Immature natural killer cell (primary cell): ENCODE measurements at regions not wholly inside any gene's neighbourhood (a gene's known extent, or its start where the extent isn't known, plus 50 kb on each side); places are given as distances from the start of the nearest gene placed in this dataset.

Source experiments
- DNase-seq, 3 donors: peaks; one replicate each; pipeline ENCODE4 v3.0.0; 2022; ENCODE audit warnings: mixed read lengths in 1 of 3
- H3K27ac Mint-ChIP-seq, 6 donors: one replicate each; pipeline ENCODE4 v1.8.0; 2020; ENCODE audit warnings: mixed read lengths in 6 of 6, mild to moderate bottlenecking in 5 of 6, inconsistent platforms in 4 of 6, moderate library complexity in 3 of 6
- H3K27me3 Mint-ChIP-seq, 3 donors: one replicate each; pipeline ENCODE4 v1.8.0; 2020 to 2021; ENCODE audit warnings: low read depth in 3 of 3, mild to moderate bottlenecking in 3 of 3, mixed read lengths in 3 of 3, moderate library complexity in 3 of 3, inconsistent platforms in 1 of 3
- H3K36me3 Mint-ChIP-seq, 3 donors: one replicate each; pipeline ENCODE4 v1.8.0; 2020; ENCODE audit warnings: mixed read lengths in 3 of 3, inconsistent platforms in 2 of 3, mild to moderate bottlenecking in 2 of 3
- H3K4me1 Mint-ChIP-seq, 2 donors: one replicate each; pipeline ENCODE4 v1.8.0; 2020; ENCODE audit warnings: inconsistent platforms in 2 of 2, mild to moderate bottlenecking in 2 of 2, mixed read lengths in 2 of 2, moderate library complexity in 1 of 2
- H3K4me3 Mint-ChIP-seq, 5 donors: one replicate each; pipeline ENCODE4 v1.8.0; 2020; ENCODE audit warnings: mild to moderate bottlenecking in 5 of 5, mixed read lengths in 5 of 5, inconsistent platforms in 3 of 5, moderate library complexity in 3 of 5
- H3K9me3 Mint-ChIP-seq, 6 donors: one replicate each; pipeline ENCODE4 v1.8.0; 2020; ENCODE audit warnings: mild to moderate bottlenecking in 6 of 6, mixed read lengths in 6 of 6, inconsistent platforms in 4 of 6, moderate library complexity in 3 of 6

DNA sequence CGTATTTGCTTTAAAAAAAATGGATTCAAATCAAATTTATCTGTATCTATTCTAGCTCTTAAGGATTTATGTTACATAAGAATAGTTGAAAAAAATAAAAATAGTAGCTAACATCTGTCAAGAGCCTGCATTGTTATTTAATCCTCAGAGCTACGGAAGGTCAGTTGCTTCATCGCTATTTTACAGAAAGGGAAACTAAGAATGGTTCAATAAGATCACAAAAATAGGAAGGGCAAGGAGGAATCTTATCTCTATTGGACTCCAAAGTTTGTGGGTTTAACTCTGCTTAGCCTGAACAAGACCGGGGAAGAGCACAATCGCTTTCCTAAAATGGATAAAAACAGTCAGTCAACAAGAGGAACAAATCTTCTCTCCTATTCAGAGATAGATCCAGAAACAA is 270.2 kb upstream of the SMIM31 start:
- DNase-seq: no peak
- Mint-ChIP-seq H3K36me3 (no peaks in the 10 kb centered on the region), H3K27me3 (peaks cover 0 to 2% (median 0%) of the 10 kb centered on the region in 3 donors), H3K4me3 (no peak overlapping the region), H3K9me3 (peaks cover 0 to 26% (median 8%) of the 10 kb centered on the region in 6 donors), H3K27ac (no peak overlapping the region), H3K4me1 (no peaks in the 10 kb centered on the region)

DNA sequence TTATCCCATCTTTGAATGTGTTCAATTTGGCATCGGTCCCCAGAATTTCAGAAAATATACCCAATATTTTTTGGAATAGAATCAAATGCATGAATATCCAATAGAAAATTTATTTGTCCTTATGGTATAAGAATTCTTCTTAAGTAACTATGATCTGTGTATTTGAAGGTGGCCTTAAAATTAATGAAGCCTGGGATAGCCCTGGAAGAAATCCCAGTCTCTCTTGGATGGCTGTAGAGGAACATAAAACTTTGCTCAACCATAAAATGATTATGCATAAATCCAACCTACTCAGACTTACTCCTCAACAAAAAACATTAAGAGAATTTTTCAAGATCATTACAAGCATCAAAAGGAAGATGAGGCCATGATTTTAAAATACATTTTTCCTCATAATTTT is 269.4 kb upstream of the SMIM31 start:
- Mint-ChIP-seq H3K36me3 (no peaks in the 10 kb centered on the region), H3K4me1 (no peaks in the 10 kb centered on the region), H3K4me3 (no peak overlapping the region), H3K27me3 (peaks cover 0 to 2% (median 0%) of the 10 kb centered on the region in 3 donors), H3K9me3 (peaks cover 0 to 26% (median 8%) of the 10 kb centered on the region in 6 donors), H3K27ac (no peak overlapping the region)
- no peak for DNase-seq

DNA sequence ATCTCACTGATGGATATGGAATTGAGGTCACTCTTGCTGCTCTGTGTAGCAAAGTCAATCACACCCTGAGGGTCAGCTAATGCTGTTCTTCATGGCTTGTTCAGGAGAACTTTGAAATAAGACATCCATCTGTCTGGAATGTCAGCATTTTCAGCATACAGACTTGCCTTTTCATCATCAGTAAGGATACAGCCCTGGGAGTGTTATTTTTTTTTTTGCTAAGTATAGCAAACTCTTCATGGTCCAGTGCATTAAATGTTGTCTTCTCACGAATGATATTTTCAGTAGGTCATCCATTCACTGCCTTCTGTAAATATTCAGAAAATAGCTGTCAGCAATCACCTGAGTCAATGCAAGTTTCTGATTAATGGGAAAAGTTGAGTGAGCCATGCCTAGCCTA is 268.8 kb upstream of the SMIM31 start:
- Mint-ChIP-seq H3K36me3 (no peaks in the 10 kb centered on the region), H3K4me3 (no peak overlapping the region), H3K27ac (no peak overlapping the region), H3K27me3 (peaks cover 0 to 2% (median 0%) of the 10 kb centered on the region in 3 donors), H3K9me3 (peaks cover 0 to 22% (median 9%) of the 10 kb centered on the region in 6 donors), H3K4me1 (no peaks in the 10 kb centered on the region)
- no peak for DNase-seq

DNA sequence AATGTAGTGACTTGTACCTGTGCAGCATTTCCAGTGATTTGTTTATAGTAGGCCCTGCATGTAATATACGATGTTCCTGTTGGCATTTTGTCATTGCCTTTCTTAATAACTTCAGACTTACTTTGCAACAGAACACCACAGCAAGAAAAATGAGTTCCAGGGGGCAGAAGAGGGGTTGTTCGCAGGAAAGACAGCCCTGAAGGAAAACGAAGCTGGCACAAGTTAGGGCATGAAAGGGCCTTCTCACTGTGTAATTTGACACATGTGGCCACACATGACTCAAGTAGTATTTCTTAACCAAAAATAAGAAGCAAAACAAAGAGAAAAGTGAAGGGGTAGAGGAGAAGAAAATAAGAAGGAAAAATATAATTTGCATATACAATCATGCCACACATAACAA is 265.8 kb upstream of the SMIM31 start:
- Mint-ChIP-seq H3K27me3 (no peaks in the 10 kb centered on the region), H3K4me1 (no peaks in the 10 kb centered on the region), H3K4me3 (no peak overlapping the region), H3K36me3 (no peaks in the 10 kb centered on the region), H3K27ac (no peak overlapping the region), H3K9me3 (peaks cover 0 to 14% (median 9%) of the 10 kb centered on the region in 6 donors)
- no peak for DNase-seq

DNA sequence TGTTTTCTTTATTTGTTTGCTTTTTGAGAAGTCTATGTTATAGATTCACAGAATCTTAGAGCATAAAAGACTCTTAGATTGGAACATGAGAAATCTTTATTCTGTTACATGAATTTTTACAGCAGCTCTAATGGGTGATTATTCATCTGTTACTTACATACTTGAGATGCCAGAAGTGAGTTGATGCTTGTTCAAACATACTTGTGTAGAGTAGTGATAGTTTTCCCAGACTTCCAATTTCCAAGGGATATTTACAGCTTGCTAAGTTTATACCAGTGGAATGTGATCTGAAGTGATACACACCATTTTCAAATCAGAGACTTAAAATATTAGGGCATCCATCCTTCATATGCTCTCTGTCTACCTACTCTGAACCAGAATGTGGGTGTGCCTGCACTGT is 252.9 kb upstream of the SMIM31 start:
- H3K27ac Mint-ChIP-seq: no peak overlapping the region
- H3K36me3 Mint-ChIP-seq: no peaks in the 10 kb centered on the region
- no peak for DNase-seq
- peaks cover 0 to 2% (median 0%) of the 10 kb centered on the region in 3 donors for H3K27me3 Mint-ChIP-seq
- no peak overlapping the region for H3K4me3 Mint-ChIP-seq
- peaks cover 2 to 17% (median 9%) of the 10 kb centered on the region in 6 donors for H3K9me3 Mint-ChIP-seq
- H3K4me1 Mint-ChIP-seq: no peaks in the 10 kb centered on the region

DNA sequence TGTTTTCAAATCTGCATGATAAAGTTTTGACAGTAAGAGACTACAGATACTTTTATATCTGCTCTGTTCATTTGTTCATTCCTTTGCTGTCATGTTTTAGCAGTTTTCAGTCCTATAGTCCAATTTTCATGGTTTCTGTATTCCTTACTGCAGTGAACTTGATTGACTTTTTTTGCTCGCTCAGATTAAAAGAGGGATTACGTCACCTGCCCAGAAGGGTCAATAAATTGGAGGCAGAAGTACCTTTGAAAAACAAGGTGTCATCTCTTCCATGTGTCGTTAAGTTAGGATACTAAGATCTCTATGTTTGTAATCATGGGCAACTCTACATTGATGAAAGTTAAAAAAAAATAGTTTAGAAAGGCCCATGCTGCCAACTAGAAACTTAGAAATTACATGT is 250.1 kb upstream of the SMIM31 start:
- Mint-ChIP-seq H3K27me3 (peaks cover 0 to under 1% (median 0%) of the 10 kb centered on the region in 3 donors), H3K4me3 (no peak overlapping the region), H3K9me3 (peaks cover 2 to 11% (median 4%) of the 10 kb centered on the region in 6 donors), H3K4me1 (no peaks in the 10 kb centered on the region), H3K27ac (no peak overlapping the region), H3K36me3 (no peaks in the 10 kb centered on the region)
- DNase-seq: no peak

DNA sequence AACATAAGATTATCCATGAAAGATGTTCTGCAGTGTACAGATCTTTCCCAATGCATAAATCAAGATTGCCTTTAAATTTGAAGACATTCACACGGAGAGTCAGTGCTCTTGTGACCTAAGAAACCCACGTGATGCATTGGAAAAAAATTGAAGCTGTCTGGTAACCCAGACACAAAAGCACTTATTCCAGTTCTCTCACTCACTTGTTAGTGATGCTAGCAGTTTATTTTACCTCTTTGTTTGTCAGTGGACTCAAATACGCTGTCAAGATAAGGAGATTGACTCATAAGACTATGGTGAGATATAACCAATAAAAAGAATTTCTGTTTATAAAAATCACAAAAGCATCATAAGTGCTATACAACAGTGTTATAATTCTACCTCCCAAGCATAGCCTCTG is 245.8 kb upstream of the SMIM31 start:
- Mint-ChIP-seq H3K27ac (no peak overlapping the region), H3K27me3 (no peaks in the 10 kb centered on the region), H3K4me1 (no peaks in the 10 kb centered on the region), H3K36me3 (no peaks in the 10 kb centered on the region), H3K4me3 (no peak overlapping the region), H3K9me3 (peaks cover 2 to 13% (median 6%) of the 10 kb centered on the region in 6 donors)
- no peak for DNase-seq

DNA sequence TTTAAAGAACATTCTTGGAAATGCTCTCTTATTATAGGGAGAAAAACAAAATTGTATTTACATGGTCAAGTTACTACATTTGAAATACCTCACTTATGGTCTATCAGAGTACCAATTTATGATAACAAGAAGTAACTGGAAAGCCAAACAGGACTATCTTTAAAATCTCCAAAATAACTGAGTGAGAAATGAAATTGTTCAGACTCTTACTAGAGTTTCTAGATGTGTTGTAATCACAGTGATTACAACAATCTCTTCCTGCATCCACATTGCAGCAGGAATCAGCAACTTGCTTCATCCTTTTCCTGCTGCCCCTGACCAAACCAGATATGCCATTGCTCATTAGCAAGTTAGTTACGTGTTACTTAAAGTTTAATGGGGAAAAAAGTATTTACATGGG is 245.2 kb upstream of the SMIM31 start:
- H3K4me1 Mint-ChIP-seq: no peaks in the 10 kb centered on the region
- no peak for DNase-seq
- no peak overlapping the region for H3K4me3 Mint-ChIP-seq
- no peaks in the 10 kb centered on the region for H3K27me3 Mint-ChIP-seq
- no peak overlapping the region for H3K27ac Mint-ChIP-seq
- peaks cover 0 to 11% (median 3%) of the 10 kb centered on the region in 6 donors for H3K9me3 Mint-ChIP-seq
- no peaks in the 10 kb centered on the region for H3K36me3 Mint-ChIP-seq

DNA sequence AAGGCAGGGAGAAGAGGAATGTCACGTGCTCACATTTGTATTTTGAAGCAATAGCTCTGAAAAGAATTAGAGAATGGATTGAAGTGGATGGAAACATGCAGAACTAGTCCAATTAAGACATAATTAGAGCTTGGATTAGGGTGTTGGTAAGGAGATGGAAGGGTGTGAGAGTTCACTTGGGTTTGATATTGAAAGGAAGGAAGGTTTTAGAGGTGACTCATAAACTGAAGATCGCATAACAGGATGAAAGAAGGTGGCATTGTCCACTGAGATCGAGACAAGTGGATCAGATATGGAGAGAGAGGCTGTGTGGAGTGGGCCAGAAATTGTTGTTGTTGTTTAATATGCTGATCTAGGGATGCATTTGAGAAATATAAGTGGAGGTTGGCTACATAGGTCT is 244.0 kb upstream of the SMIM31 start:
- no peak overlapping the region for H3K4me3 Mint-ChIP-seq
- no peak overlapping the region for H3K27ac Mint-ChIP-seq
- H3K27me3 Mint-ChIP-seq: no peaks in the 10 kb centered on the region
- peaks cover 0 to 8% (median 3%) of the 10 kb centered on the region in 6 donors for H3K9me3 Mint-ChIP-seq
- H3K4me1 Mint-ChIP-seq: no peaks in the 10 kb centered on the region
- no peaks in the 10 kb centered on the region for H3K36me3 Mint-ChIP-seq
- DNase-seq: no peak

DNA sequence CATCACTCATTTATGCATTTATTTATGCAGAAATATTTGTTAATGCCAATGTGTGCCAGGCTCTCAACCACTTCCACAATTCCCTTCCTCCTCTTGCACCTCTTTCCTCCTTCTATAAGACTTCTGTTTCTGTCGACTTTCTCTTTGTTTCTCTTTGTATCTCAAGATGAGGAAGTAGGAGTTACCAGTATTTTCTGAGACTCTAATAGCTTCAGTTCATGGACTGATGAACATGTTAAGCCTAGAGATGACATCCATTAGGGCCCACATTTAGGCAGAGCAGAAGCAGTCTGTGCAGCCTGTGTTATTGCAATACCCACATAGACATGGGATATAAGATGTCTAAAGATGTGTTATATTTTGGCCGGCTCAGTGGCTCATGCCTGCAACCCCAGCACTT is 241.8 kb upstream of the SMIM31 start:
- Mint-ChIP-seq H3K27ac (no peak overlapping the region), H3K27me3 (no peaks in the 10 kb centered on the region), H3K4me1 (no peaks in the 10 kb centered on the region), H3K4me3 (no peak overlapping the region), H3K36me3 (no peaks in the 10 kb centered on the region), H3K9me3 (peaks cover 0 to 11% (median 4%) of the 10 kb centered on the region in 6 donors)
- no peak for DNase-seq

DNA sequence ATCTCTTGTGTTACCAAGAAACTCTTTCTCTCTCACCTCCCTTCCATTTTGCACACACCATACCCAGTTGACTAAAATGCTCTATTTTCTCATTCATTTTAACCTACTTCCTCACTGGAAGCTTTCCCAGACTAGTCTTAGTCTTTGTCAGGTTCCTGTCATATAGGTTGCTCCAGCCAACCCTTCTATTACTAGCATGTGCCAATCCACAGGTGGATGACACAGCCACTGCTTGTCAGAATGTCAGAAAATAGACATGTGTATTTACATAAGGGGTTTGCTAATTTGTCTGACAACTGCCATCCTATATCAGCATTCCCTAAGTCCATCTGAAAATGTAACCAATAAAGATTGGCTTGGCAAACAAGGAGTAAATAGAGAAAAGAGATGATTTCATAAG is 239.2 kb upstream of the SMIM31 start:
- peaks cover 0 to 11% (median 4%) of the 10 kb centered on the region in 6 donors for H3K9me3 Mint-ChIP-seq
- H3K27ac Mint-ChIP-seq: no peak overlapping the region
- H3K36me3 Mint-ChIP-seq: no peaks in the 10 kb centered on the region
- no peak for DNase-seq
- no peak overlapping the region for H3K4me3 Mint-ChIP-seq
- H3K4me1 Mint-ChIP-seq: no peaks in the 10 kb centered on the region
- no peaks in the 10 kb centered on the region for H3K27me3 Mint-ChIP-seq

DNA sequence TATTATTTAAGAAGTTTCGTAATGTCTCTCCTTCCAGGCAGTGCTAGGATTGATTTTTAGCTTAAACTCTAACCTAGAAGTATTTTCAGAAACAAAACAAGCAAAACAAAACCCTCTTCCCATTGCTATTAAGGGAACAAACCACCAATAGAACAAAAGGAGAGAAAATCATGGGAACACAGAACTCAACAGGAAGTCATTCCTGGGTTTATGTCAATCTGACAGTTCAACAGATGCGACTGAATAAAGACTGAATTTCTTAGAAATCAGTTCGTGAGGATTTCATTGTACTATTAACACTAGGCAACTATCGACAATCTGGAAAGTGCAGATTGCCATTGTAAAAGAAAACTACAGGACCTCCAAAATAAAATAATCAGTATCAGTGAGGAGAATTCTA is 229.1 kb upstream of the SMIM31 start:
- no peaks in the 10 kb centered on the region for H3K4me1 Mint-ChIP-seq
- peaks cover 0 to 19% (median 5%) of the 10 kb centered on the region in 6 donors for H3K9me3 Mint-ChIP-seq
- no peak overlapping the region for H3K27ac Mint-ChIP-seq
- H3K27me3 Mint-ChIP-seq: no peaks in the 10 kb centered on the region
- H3K36me3 Mint-ChIP-seq: no peaks in the 10 kb centered on the region
- no peak overlapping the region for H3K4me3 Mint-ChIP-seq
- no peak for DNase-seq

DNA sequence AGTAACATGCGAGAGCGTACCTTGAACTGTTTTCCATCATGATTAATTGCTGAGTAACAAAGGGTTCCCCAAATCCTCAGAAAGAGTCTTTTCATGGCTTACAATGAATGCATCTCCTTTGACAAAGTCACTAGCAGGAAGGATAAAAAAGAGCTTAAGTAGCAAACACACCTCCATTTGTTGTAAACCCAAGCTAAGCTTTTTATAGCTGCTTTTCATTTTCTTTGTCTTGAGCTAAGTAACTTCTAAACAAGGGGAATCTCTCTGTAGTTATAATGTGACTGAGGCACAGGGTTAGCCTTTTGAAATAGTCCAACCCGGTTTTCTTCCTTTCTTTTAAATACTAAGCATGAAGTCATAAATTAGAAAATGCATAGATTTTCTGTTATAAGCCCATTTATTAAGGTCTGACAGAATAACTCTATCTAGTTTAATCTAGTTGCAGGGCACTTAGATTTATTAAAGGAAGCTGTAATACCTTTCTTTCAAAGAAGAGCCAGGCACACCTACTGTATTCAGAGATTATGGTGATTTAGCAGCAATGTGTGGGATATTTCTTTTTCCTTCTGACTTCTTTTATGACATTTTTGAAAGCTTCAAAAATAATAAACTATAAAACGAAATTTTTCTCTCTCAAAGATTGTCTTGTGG is 226.9 kb upstream of the SMIM31 start:
- H3K4me3 Mint-ChIP-seq: no peak overlapping the region
- peaks cover 0 to 25% (median 7%) of the 10 kb centered on the region in 6 donors for H3K9me3 Mint-ChIP-seq
- H3K4me1 Mint-ChIP-seq: no peaks in the 10 kb centered on the region
- H3K36me3 Mint-ChIP-seq: no peaks in the 10 kb centered on the region
- no peak for DNase-seq
- no peaks in the 10 kb centered on the region for H3K27me3 Mint-ChIP-seq
- no peak overlapping the region for H3K27ac Mint-ChIP-seq

DNA sequence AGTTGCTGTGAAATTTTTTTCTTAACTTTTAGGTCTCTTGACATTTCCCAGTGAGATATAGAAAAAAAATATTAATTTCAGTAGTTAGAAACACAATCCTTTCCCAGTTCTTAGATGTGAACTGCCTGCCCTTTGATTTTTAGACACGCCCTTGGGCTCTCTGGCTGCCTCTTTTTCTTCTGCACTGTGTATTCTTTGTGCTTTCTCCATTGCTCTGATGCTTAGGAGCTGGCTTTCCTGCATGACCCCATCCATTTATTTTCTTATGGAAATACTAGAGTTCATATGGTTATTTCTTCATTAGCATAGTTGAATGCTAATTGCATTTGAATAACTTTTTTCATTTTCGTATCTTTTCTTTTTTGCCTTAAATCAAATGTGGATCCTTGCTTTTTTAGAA is 224.9 kb upstream of the SMIM31 start:
- no peaks in the 10 kb centered on the region for H3K4me1 Mint-ChIP-seq
- DNase-seq: no peak
- H3K36me3 Mint-ChIP-seq: no peaks in the 10 kb centered on the region
- H3K4me3 Mint-ChIP-seq: no peak overlapping the region
- H3K9me3 Mint-ChIP-seq: peaks cover 0 to 16% (median 7%) of the 10 kb centered on the region in 6 donors
- H3K27ac Mint-ChIP-seq: no peak overlapping the region
- H3K27me3 Mint-ChIP-seq: no peaks in the 10 kb centered on the region

DNA sequence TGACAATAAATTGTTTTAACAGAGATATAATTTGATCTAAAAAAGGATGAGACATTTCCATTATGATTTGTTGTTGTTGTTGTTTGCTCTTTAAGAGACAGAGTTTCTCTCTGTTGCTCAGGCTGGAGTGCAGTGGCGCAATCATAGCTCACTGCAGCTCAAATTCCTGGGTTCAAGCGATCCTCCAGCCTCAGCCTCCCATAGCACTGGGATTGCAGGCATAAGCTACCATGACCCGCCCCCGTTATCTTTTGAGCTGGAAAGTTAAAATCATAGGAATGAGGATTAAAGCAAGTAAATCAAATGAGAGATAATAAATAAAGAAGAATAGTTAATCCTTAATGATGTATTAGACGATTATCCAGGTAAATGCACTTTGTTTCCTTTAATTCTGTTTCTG is 224.4 kb upstream of the SMIM31 start:
- DNase-seq: no peak
- Mint-ChIP-seq H3K27ac (no peak overlapping the region), H3K9me3 (peaks cover 0 to 18% (median 8%) of the 10 kb centered on the region in 6 donors), H3K27me3 (peaks cover 0 to 2% (median 0%) of the 10 kb centered on the region in 3 donors), H3K4me3 (no peak overlapping the region), H3K4me1 (no peaks in the 10 kb centered on the region), H3K36me3 (no peaks in the 10 kb centered on the region)
